Ovary (tissue), 3 donors: ENCODE measurements at regions not wholly inside any gene's neighbourhood (a gene's known extent, or its start where the extent isn't known, plus 50 kb on each side); places are given as distances from the start of the nearest gene placed in this dataset.

ENCODE experiments used
- POLR2A ChIP-seq: fragments of 450-650 bp; IDR thresholded peaks from one replicate; pipeline ENCODE4 v1.6.1; 2017; ENCODE audit warnings: antibody characterized with exemption, mild to moderate bottlenecking, moderate library complexity
- TF ChIP-seq, protein P1 (sequence below), 3 donors: fragments of 450-650 bp in 2 of 3; fragments of 200-600 bp in 1 of 3; IDR thresholded peaks; one replicate each; pipeline versions ENCODE4 v1.5.1 to v1.8.0; 2016 to 2022; ENCODE audit warnings: antibody characterized with exemption in 3 of 3, mild to moderate bottlenecking in 1 of 3
- donor health status: DM: no; HTN: no; CAD: no.

DNA sequence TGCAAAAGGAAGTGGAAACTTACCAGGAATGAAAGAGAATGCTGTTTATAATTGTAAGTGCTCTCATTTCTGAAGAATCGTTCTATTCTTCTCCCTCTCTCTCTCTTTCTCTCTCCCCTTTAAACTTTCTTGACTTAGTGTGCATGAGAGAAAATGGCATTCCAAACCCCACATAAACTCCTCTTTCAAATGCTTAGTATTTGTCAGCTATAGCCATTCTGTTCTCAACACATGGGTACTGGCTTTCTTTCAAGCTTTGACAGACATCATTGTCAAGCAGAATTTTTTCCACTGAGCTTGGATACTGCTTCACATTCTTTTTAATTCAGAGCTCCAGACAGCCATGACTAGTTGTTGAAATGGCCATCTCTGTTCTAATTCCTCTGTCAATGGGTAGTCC is 51.1 kb upstream of the PREP start:
- TF ChIP-seq POLR2A, result no peak
- TF ChIP-seq, protein P1, sequence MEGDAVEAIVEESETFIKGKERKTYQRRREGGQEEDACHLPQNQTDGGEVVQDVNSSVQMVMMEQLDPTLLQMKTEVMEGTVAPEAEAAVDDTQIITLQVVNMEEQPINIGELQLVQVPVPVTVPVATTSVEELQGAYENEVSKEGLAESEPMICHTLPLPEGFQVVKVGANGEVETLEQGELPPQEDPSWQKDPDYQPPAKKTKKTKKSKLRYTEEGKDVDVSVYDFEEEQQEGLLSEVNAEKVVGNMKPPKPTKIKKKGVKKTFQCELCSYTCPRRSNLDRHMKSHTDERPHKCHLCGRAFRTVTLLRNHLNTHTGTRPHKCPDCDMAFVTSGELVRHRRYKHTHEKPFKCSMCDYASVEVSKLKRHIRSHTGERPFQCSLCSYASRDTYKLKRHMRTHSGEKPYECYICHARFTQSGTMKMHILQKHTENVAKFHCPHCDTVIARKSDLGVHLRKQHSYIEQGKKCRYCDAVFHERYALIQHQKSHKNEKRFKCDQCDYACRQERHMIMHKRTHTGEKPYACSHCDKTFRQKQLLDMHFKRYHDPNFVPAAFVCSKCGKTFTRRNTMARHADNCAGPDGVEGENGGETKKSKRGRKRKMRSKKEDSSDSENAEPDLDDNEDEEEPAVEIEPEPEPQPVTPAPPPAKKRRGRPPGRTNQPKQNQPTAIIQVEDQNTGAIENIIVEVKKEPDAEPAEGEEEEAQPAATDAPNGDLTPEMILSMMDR (IDR thresholded peaks at IDR 0.05), result no peak
